ENCODE measurements at regions not wholly inside any gene's neighbourhood (a gene's known extent, or its start where the extent isn't known, plus 50 kb on each side); places are given as distances from the start of the nearest gene placed in this dataset.

DNA sequence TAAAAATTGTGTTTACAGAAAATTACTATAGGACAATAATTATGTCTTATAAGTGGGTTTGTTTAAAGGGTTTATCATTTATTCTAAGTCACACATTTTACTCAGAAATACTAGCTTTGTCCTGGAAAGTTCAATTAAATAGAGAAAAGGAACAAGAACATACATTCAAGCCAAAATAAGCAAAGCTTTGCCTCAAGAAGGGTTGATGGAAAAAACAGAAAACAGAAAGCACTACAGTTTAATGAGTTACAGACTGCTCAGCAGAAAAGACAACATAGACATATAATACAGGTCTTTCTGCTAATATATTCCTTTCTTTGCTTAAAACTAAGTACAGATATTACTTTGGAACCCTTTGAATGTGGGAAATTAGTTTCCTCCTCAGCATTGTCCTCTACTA, 703.0 kb upstream of the LRFN5 start:
- no peak for DNase-seq (ENCODE audit: low spot score)

DNA sequence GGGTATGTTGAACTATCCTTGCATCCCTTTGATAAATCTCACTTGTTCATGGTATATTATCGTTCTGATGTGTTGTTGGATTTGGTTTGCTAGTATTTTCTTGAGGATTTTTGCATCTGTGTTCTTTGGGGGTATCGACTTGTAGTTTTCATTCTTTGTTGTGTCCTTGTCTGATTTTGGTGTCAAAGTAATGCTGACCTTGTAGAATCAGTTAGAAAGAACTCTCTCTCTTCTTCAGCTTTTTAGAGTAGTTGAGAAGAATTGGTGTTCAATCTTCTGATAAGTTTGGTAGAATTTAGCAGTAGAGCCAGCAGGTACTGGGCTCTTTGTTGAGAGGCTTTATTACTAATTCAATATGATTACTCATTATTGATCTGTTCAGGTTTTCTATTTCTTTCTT, 707.2 kb upstream of the LRFN5 start:
- no peak for DNase-seq (ENCODE audit: low spot score)

DNA sequence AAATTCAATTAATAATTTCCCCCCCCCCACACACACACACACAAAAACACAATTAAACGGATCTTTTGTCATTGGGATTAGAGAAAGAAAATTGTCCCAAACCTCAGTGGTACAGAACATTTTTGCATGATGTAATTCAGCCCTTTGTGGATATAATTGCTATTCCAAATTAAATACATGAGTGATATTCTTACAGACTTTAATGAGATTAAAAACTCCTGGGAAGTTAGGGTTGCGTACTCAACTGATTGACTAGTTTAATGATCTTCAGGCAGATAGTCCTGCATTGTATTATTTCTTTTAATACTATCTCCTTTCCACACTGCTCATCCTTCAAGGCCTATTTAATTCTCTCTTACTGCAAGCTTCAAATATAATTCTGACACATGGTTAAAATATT, 711.8 kb upstream of the LRFN5 start:
- no peak for DNase-seq (ENCODE audit: low spot score)

- DNase-seq (ENCODE audit: low spot score), result no peak
Observed at GRCh38 chr14:40889126-40889525, 717.5 kb upstream of the LRFN5 start.

- DNase-seq (ENCODE audit: low spot score), result no peak
Observed at GRCh38 chr14:40887912-40888311, 718.8 kb upstream of the LRFN5 start.

- DNase-seq (ENCODE audit: low spot score), result no peak
Observed at GRCh38 chr14:40870252-40870651, 736.4 kb upstream of the LRFN5 start.

GRCh38 chr14:40859055-40859454, 747.6 kb upstream of the LRFN5 start:
- no peak for DNase-seq (ENCODE audit: low spot score)

- no peak for DNase-seq (ENCODE audit: low spot score)
Observed at GRCh38 chr14:40855343-40855742, 751.3 kb upstream of the LRFN5 start.

GRCh38 chr14:40850191-40850590, 756.5 kb upstream of the LRFN5 start:
- no peak for DNase-seq (ENCODE audit: low spot score)

GRCh38 chr14:40847480-40847879, 759.2 kb upstream of the LRFN5 start:
- DNase-seq (ENCODE audit: low spot score), result no peak

DNA sequence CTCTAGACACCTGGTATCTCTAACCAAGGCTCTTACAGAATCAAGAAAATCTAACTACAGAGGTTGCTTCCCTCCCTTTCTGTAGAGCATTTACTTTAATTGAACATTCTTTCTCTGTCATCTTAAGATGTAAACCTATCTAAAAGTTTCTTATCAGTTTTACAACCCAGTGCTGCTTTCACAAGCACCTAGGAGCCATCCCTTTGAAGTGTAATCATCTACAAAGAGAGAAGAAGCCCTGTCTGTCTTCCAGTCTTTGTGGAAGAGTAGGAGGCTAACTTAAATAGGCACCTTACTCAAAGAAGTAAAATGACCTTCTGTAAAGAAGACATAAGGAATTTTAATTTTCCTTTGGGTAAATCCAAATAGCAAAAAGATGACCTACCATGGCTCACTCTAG, 763.9 kb upstream of the LRFN5 start:
- no peak for DNase-seq (ENCODE audit: low spot score)

DNA sequence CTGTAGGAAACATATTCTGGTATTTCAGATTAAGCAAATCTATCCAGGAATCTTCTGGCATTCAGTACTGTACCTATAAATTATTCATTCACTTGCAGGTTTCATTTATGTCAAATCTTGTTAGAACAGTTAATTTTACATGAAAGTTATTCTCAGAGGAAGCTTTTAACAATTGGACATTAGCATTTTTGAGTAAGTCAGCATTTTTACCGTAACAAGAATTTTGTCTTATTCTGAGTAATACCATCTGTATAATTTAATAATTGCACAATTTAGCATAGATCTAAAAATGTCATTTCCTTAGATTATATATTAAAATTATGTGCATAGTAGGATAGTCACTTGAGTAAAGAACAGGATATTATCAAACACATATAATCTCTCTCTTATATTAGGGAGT, 764.8 kb upstream of the LRFN5 start:
- DNase-seq (ENCODE audit: low spot score), result no peak

DNA sequence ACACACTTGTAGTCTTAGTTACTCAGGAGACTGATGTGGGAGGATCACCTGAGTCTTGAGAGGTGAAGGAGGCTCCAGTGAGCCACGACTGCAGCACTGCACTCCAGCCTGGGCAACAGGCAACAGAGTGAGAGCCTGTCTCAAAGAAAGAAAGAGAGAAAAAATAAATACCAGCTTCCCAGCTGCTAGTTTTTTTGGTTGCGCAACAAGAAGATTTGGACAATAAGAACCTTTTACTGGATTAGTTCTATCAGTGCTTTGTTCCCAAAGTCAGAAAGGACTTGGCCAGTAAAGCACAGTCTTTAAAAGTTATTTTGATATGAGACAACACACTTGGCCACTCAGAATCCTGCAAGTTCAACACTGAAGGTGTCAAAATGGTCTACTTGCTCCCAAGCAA, 768.1 kb upstream of the LRFN5 start:
- DNase-seq (ENCODE audit: low spot score), result no peak

DNA sequence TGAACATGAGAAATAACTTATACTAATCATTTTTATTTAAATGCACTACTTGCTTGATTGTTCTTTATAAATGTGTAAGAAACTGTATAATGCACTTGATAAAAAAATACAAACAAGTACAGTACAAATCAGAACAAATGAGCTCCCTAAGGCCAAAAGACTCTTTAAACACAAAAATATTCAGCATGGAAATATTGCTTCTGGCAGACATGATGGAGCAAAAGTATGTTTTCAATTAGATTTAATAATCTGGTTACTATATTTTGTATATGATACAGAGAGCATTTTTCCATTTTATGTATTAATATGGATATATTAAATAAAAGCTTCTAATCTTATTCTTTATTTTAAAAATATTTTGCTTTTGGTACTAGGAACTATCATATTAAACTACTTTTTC, 800.2 kb upstream of the LRFN5 start:
- no peak for DNase-seq (ENCODE audit: low spot score)

GRCh38 chr14:40796168-40796567, 810.5 kb upstream of the LRFN5 start:
- no peak for DNase-seq (ENCODE audit: low spot score)

- DNase-seq (ENCODE audit: low spot score), result no peak
Observed at GRCh38 chr14:40784860-40785259, 821.8 kb upstream of the LRFN5 start.

DNA sequence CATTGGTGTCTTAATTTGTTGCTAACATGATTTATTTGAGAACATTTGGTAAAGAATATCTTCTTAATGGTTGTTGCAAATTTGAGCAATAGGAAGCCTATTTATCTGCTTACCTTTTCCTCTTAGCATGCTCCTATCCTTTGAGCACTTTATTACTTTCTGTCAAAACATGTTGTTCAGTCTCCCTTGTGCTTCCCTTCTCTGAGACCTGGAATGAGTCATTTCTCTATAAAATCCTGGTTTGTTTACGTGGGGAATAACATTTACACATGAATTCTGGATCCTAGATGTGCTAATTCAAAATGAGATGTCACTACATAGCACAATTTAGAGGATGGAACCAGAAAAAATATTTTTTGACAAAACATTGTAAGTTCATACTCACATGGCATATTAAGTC, 844.0 kb upstream of the LRFN5 start:
- DNase-seq (ENCODE audit: low spot score), result no peak

GRCh38 chr14:40762177-40762576, 844.5 kb upstream of the LRFN5 start:
- no peak for DNase-seq (ENCODE audit: low spot score)

- no peak for DNase-seq (ENCODE audit: low spot score)
Observed at GRCh38 chr14:40760704-40761103, 846.0 kb upstream of the LRFN5 start.

- no peak for DNase-seq (ENCODE audit: low spot score)
Observed at GRCh38 chr14:40758076-40758475, 848.6 kb upstream of the LRFN5 start.

- DNase-seq (ENCODE audit: low spot score), result no peak
Observed at GRCh38 chr14:40757376-40757950, 849.2 kb upstream of the LRFN5 start.

GRCh38 chr14:40733206-40733605, 873.5 kb upstream of the LRFN5 start:
- DNase-seq (ENCODE audit: low spot score), result no peak

GRCh38 chr14:40727107-40727506, 879.6 kb upstream of the LRFN5 start:
- DNase-seq (ENCODE audit: low spot score), result no peak

GRCh38 chr14:40713387-40713786, 893.3 kb upstream of the LRFN5 start:
- DNase-seq (ENCODE audit: low spot score), result no peak

DNA sequence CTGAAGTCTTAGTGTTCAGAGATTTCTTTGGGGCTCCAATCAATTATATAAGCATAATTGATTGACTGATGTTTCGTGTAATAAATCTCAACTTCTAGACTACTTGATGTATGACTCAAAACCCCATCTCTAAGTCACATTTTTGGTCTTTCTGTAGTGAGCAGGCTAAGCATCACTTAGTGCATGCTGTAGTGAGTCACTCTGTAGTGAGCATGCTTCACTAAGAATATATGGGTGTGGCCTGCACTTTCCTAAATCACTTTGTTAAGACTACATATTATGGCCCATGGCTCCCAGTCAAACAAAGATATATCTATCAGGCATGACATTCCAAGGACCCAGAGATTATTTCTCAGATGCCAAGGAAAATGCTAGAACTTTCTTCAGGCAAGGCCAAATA, 909.4 kb upstream of the LRFN5 start:
- DNase-seq (ENCODE audit: low spot score), result no peak

All from hematopoietic multipotent progenitor cell treated with erythropoietin and hydrocortisone succinate and interleukin-3 and kit ligand, for 15 days (in vitro differentiated cells).